ENCODE measurements at regions not wholly inside any gene's neighbourhood (a gene's known extent, or its start where the extent isn't known, plus 50 kb on each side); places are given as distances from the start of the nearest gene placed in this dataset.

- H3K27ac ChIP-seq, result no peak overlapping the region
- no peak for TF ChIP-seq ZFX (IDR thresholded peaks at IDR 0.05)
- TF ChIP-seq CTCF (conservative IDR thresholded peaks at IDR 0.05), result no peak
These were observed 608.1 kb downstream of the ZNF385D start for GRCh38 chr3:21142949-21143348.

- no peak for TF ChIP-seq ZFX (IDR thresholded peaks at IDR 0.05)
- TF ChIP-seq CTCF (conservative IDR thresholded peaks at IDR 0.05), result no peak
- H3K27ac ChIP-seq, result no peak overlapping the region
These were observed 609.0 kb downstream of the ZNF385D start for GRCh38 chr3:21142031-21142430.

- TF ChIP-seq ZFX (IDR thresholded peaks at IDR 0.05) (no peak), CTCF (conservative IDR thresholded peaks at IDR 0.05) (no peak)
These were observed 610.2 kb downstream of the ZNF385D start for GRCh38 chr3:21140785-21141184.

DNA sequence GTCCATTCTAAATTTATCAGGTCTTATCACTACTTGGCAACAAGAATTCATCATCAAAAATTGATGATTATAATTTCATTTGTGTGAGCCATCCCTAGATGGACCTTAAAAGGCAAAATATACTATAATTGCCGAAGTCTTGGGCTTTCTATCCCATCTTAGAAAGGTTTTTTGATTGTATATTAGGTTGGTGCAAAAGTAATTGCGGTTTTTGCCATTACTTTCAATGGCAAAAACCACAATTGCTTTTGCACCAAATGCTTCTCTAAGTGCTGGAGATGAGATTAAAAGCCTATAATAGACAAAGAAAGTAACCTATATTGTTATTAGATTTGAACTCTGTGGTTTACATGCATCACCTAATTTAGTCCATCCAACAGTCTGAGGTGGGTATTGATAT is 612.9 kb downstream of the ZNF385D start:
- H3K27ac ChIP-seq, result no peak overlapping the region
- TF ChIP-seq ZFX (IDR thresholded peaks at IDR 0.05), result no peak
- TF ChIP-seq CTCF (conservative IDR thresholded peaks at IDR 0.05), result no peak

More at GRCh38 chr3:21140785-21141184, 610.2 kb downstream of the ZNF385D start:
- no peak overlapping the region for H3K27ac ChIP-seq

DNA sequence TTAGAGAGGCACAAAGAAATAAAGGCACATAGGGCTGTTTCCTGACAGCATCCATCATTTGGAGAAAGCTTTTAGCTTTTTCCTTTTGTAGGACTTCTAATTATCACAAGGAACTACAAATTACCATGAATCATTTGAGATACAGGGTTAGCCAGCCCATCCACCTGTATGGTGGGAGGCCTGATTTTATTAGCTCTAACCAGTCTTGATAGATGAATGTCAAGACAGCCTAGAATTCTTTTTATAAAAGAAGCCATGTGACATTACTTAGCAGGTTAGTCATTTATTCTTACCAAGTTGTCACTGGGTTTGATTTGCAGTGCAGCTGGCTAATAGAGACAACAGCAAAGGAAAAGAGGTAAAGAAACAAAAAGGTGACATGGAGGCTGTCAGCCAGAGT is 618.1 kb downstream of the ZNF385D start:
- TF ChIP-seq ZFX (IDR thresholded peaks at IDR 0.05) (no peak), CTCF (conservative IDR thresholded peaks at IDR 0.05) (no peak)
- H3K27ac ChIP-seq, result no peak overlapping the region

DNA sequence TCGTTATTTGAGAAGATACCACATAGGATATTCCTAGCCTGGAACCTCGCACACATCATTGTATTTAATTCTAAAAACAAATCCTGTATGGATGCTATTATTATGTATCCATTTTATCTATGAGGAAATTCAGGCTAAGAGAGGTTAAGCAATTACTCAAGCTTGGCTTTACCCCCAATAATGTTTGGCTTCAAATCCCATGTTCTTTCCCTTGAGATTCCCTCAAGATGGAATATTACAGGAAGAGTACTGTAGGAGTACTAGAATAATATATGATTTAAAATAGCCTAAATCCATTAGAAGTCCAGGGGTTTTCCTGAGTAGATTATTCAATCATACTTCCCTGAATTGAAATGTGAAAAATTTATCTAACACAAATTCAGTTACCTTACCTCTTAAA is 630.2 kb downstream of the ZNF385D start:
- TF ChIP-seq ZFX (IDR thresholded peaks at IDR 0.05) (no peak), CTCF (conservative IDR thresholded peaks at IDR 0.05) (no peak)
- no peak overlapping the region for H3K27ac ChIP-seq

- no peak overlapping the region for H3K27ac ChIP-seq
- TF ChIP-seq ZFX (IDR thresholded peaks at IDR 0.05), result no peak
- no peak for TF ChIP-seq CTCF (conservative IDR thresholded peaks at IDR 0.05)
These were observed 633.6 kb downstream of the ZNF385D start for GRCh38 chr3:21117370-21117769.

Data from C4-2B (cell line).